ENCODE measurements at regions not wholly inside any gene's neighbourhood (a gene's known extent, or its start where the extent isn't known, plus 50 kb on each side); places are given as distances from the start of the nearest gene placed in this dataset.

- TF ChIP-seq RELA (IDR thresholded peaks at IDR 0.05; ENCODE audit: borderline replicate concordance, partially characterized antibody) (no peak), EZH2 (IDR thresholded peaks at IDR 0.05; ENCODE audit: borderline replicate concordance, control insufficient read depth, low read depth, low read length) (no peak), CREB1 (IDR thresholded peaks at IDR 0.05; ENCODE audit: low read depth) (no peak), CTCF (IDR thresholded peaks at IDR 0.05 in 2 of 3, conservative IDR thresholded peaks at IDR 0.05 in 1 of 3; ENCODE audit: control insufficient read depth in 2 of 3, extremely low read depth in 1 of 3, insufficient read depth in 1 of 3, low read depth in 3 of 3, low read length in 3 of 3) (no peak), RAD21 (IDR thresholded peaks at IDR 0.05; ENCODE audit: insufficient read depth, low read depth, low read length) (no peak), CREM (IDR thresholded peaks at IDR 0.05; ENCODE audit: low read depth) (no peak), SIN3A (IDR thresholded peaks at IDR 0.05; ENCODE audit: low read depth, low read length) (no peak), ATF3 (IDR thresholded peaks at IDR 0.05; ENCODE audit: borderline replicate concordance, extremely low read depth, low read depth, low read length) (no peak), PAX5 (IDR thresholded peaks at IDR 0.05; ENCODE audit: borderline replicate concordance, low read depth, low read length) (no peak), RBBP5 (conservative IDR thresholded peaks at IDR 0.05) (no peak), NKRF (conservative IDR thresholded peaks at IDR 0.05) (no peak), MYC (IDR thresholded peaks at IDR 0.05; ENCODE audit: insufficient read depth, insufficient read length, insufficient replicate concordance, low read length, severe bottlenecking) (no peak)
Measured at GRCh38 chr2:156703642-156704041, 267.5 kb downstream of the GPD2 start.
